Urinary bladder (tissue), 3 donors: ENCODE measurements at regions not wholly inside any gene's neighbourhood (a gene's known extent, or its start where the extent isn't known, plus 50 kb on each side); places are given as distances from the start of the nearest gene placed in this dataset.

Source experiments
- DNase-seq: peaks from one replicate; pipeline ENCODE4 v3.0.0-alpha.2; 2015; ENCODE audit errors: extremely low spot score
- H3K27ac ChIP-seq: one replicate; pipeline ENCODE4 v1.5.1; 2013; ENCODE audit warnings: low read depth, mild to moderate bottlenecking, moderate library complexity
- H3K36me3 ChIP-seq: one replicate; pipeline ENCODE4 v1.6.1; 2013; ENCODE audit warnings: mild to moderate bottlenecking, moderate library complexity; ENCODE audit not compliant: insufficient read depth
- H3K4me1 ChIP-seq: one replicate; pipeline ENCODE4 v1.6.1; 2013; ENCODE audit warnings: mild to moderate bottlenecking, moderate library complexity; ENCODE audit not compliant: insufficient read depth
- H3K4me3 ChIP-seq: one replicate; pipeline ENCODE4 v1.5.1; 2013; ENCODE audit warnings: low read depth, low read length
- WGBS: extraction: QIAGEN DNeasy Blood & Tissue Kit; methylation state at CpG from one replicate; pipeline ENCODE4 v1.1.7; 2013; 5-methylcytosine and 5-hydroxymethylcytosine counted together
- donor health status: healthy with polysubstance abuse.
- donor health status: healthy.

- no peak for DNase-seq
- Histone ChIP-seq H3K4me3 (no peak overlapping the region), H3K36me3 (no peaks in the 10 kb centered on the region), H3K4me1 (no peaks in the 10 kb centered on the region), H3K27ac (no peak overlapping the region)
- WGBS = 51% methylated on average over 3 of the region's 3 CpGs
Measured at GRCh38 chr17:34126965-34127364, 128.1 kb upstream of the CCL2 start.

DNA sequence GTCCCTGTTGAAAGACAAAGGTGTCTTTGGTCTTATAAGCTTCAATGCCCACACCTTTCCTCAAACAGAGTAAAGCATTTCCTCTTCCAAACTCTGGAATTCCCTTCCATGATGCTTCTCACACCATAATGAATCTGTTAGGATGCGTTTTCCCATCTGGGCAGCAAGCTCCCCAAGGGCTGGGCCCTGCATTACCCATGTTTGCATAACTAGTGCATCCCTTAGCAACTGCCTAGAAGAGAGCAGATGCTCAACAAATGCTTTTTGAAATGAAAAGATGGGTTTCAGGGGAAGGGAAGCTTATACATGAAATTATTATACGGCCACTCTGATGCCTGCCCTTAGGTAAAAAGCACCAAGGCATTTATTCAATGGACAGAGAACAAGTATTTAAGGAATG, 124.5 kb upstream of the CCL2 start:
- H3K4me3 ChIP-seq = no peak overlapping the region
- H3K4me1 ChIP-seq = no peaks in the 10 kb centered on the region
- WGBS = 63% methylated on average over 2 of the region's 2 CpGs
- no peak overlapping the region for H3K27ac ChIP-seq
- no peaks in the 10 kb centered on the region for H3K36me3 ChIP-seq
- DNase-seq = no peak

DNA sequence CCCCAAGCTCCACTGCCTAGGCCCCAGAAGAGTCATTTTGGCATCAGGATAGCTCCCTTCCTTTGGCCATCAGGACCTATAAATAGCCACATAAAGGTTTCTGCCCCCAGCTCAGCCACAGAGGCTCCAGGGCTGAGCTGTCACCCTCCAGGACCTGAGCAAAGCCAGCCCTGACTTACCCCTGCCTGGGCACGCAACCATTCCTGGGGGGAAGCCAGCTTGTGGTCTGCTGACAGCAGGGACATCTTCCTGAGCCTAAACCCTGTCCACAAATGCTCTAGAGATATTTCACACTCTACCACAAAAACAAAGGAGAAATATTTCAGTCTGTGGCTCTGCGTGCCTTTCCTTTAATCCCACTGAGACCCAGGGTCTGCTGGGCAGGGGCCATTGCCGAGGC, 123.7 kb upstream of the CCL2 start:
- Histone ChIP-seq H3K4me3 (no peak overlapping the region), H3K27ac (no peak overlapping the region), H3K36me3 (no peaks in the 10 kb centered on the region), H3K4me1 (no peaks in the 10 kb centered on the region)
- DNase-seq = no peak
- 67% methylated on average over 3 of the region's 3 CpGs for WGBS

- 63% methylated on average over 2 of the region's 2 CpGs for WGBS
- no peaks in the 10 kb centered on the region for H3K36me3 ChIP-seq
- no peak for DNase-seq
- no peaks in the 10 kb centered on the region for H3K4me1 ChIP-seq
- H3K4me3 ChIP-seq = no peak overlapping the region
- H3K27ac ChIP-seq = no peak overlapping the region
Measured at GRCh38 chr17:34133350-34133749, 121.7 kb upstream of the CCL2 start.

DNA sequence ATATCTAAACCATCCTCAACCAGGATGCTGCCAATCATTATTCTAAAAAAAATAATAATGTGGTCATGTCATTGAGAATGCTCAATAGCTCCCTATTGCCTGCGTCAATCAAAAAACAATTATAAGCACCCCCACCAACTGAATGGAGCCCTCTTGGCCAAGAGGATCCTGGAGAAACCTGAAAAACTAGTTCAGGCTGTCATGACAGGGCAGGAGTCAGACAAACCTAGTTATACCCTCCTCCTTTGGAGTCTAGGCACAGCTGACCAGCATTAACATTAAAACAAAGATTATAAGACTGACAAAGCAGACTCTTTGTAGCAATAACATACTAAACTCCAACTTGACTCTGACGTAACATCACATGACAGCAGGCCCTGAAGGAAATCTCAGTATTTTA, 119.2 kb upstream of the CCL2 start:
- 53% methylated on average over 2 of the region's 2 CpGs for WGBS
- Histone ChIP-seq H3K36me3 (no peaks in the 10 kb centered on the region), H3K4me3 (no peak overlapping the region), H3K4me1 (no peaks in the 10 kb centered on the region), H3K27ac (no peak overlapping the region)
- no peak for DNase-seq

- 55% methylated on average over 8 of the region's 8 CpGs for WGBS
- no peaks in the 10 kb centered on the region for H3K4me1 ChIP-seq
- no peak overlapping the region for H3K27ac ChIP-seq
- H3K4me3 ChIP-seq = no peak overlapping the region
- no peak for DNase-seq
- no peaks in the 10 kb centered on the region for H3K36me3 ChIP-seq
Measured at GRCh38 chr17:34140006-34140405, 115.1 kb upstream of the CCL2 start.

GRCh38 chr17:34141590-34141989, 113.5 kb upstream of the CCL2 start:
- Histone ChIP-seq H3K27ac (no peak overlapping the region), H3K4me1 (no peaks in the 10 kb centered on the region), H3K36me3 (no peaks in the 10 kb centered on the region), H3K4me3 (no peak overlapping the region)
- WGBS = 80% methylated on average over 2 of the region's 2 CpGs
- no peak for DNase-seq

- Histone ChIP-seq H3K36me3 (no peaks in the 10 kb centered on the region), H3K27ac (no peak overlapping the region), H3K4me1 (no peaks in the 10 kb centered on the region), H3K4me3 (no peak overlapping the region)
- WGBS = 82% methylated on average over 1 of the region's 1 CpG
- DNase-seq = no peak
Measured at GRCh38 chr17:34143430-34143829, 111.7 kb upstream of the CCL2 start.

- Histone ChIP-seq H3K4me3 (no peak overlapping the region), H3K27ac (no peak overlapping the region), H3K36me3 (no peaks in the 10 kb centered on the region), H3K4me1 (no peaks in the 10 kb centered on the region)
- WGBS = 33% methylated on average over 5 of the region's 5 CpGs
- no peak for DNase-seq
Measured at GRCh38 chr17:34146440-34147043, 108.5 kb upstream of the CCL2 start.

- no peaks in the 10 kb centered on the region for H3K36me3 ChIP-seq
- WGBS = 60% methylated on average over 2 of the region's 2 CpGs
- H3K27ac ChIP-seq = no peak overlapping the region
- no peak for DNase-seq
- H3K4me3 ChIP-seq = no peak overlapping the region
- no peaks in the 10 kb centered on the region for H3K4me1 ChIP-seq
Measured at GRCh38 chr17:34151102-34151501, 104.0 kb upstream of the CCL2 start.

DNA sequence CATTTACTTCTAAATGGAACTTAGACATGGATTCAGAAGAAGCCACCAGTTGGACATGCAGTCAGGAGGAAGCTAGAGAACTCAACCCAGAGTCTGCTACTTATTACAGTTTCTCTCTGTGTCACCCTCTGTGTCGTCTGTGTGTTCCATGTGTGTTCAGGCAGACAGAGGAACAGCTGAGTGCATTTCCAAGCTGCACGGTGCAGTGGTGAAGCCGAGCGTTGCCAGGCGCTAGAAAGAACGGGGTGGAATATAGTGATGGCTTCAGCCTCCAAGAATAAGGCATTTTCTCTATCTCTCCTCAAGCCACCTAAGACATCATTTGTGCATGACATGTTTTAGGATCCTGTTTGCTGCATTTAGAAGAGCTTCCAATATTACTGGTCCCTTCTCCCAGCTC, 101.1 kb upstream of the CCL2 start:
- H3K4me3 ChIP-seq = no peak overlapping the region
- H3K27ac ChIP-seq = no peak overlapping the region
- no peaks in the 10 kb centered on the region for H3K4me1 ChIP-seq
- no peaks in the 10 kb centered on the region for H3K36me3 ChIP-seq
- 57% methylated on average over 6 of the region's 6 CpGs for WGBS
- DNase-seq = no peak

DNA sequence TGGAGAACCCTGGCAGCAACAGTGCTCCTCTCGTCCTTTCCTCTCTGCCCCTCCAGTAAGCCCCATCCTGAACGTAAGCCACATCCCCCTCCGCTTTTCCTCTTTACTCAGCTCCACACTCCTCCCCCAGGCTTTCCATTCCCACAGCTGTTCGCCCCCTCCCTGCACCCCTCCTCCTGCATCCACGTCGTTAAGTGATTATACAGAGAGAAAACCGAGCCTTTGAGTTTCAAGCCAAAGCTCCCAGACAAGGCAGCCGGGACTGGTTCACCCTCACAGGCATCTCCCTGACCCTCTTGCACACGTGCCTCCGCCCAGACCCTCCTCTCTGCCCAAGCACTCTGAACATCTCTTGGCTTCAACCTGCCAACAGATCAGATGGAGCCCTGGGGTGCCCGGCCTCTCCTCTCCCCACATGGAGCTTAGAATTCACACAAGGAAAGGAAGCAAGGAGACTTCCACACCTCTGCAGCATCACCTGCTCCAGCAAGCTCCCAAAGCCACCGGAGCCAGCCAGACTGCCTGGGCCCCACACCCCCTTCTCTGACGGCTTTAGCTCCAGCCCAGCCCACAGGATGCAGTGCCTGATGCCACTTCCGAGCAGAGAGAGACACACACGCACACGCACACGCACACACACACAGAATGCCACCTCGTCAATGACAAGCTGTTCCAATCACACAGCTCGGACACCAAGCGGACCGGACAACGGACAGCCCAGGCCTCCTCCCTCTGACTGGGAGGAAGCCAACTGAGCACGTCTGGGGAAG, 99.9 kb upstream of the CCL2 start:
- H3K27ac ChIP-seq = no peak overlapping the region
- no peak for DNase-seq
- no peak overlapping the region for H3K4me3 ChIP-seq
- WGBS = 27% methylated on average over 23 of the region's 23 CpGs
- H3K36me3 ChIP-seq = no peaks in the 10 kb centered on the region
- H3K4me1 ChIP-seq = no peaks in the 10 kb centered on the region

- H3K4me3 ChIP-seq = no peak overlapping the region
- 88% methylated on average over 7 of the region's 7 CpGs for WGBS
- H3K4me1 ChIP-seq = no peaks in the 10 kb centered on the region
- no peak overlapping the region for H3K27ac ChIP-seq
- H3K36me3 ChIP-seq = no peaks in the 10 kb centered on the region
- DNase-seq = no peak
Measured at GRCh38 chr17:34155947-34156346, 99.1 kb upstream of the CCL2 start.

DNA sequence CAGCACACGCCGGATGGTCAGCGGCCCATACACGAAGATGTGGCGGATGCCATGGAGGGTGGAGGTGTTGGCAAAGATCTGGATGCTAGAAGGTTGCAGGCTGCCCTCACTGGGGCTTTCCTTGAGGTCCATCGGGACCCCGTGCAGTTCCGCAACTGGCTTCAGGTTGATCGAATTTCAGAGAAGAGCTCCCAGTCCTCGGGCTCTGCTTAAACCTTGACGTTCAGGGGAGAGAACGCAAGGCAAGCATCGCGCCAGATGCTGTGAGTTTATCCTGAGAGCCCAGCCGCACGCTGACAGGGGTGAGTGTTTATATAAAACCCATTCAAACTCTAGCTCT, 98.7 kb upstream of the CCL2 start:
- no peak for DNase-seq
- 33% methylated on average over 16 of the region's 16 CpGs for WGBS
- Histone ChIP-seq H3K4me3 (no peak overlapping the region), H3K4me1 (no peaks in the 10 kb centered on the region), H3K27ac (no peak overlapping the region), H3K36me3 (no peaks in the 10 kb centered on the region)
